ENCODE measurements at regions not wholly inside any gene's neighbourhood (a gene's known extent, or its start where the extent isn't known, plus 50 kb on each side); places are given as distances from the start of the nearest gene placed in this dataset.
"Not testable (repeated sequence)": the region's sequence is repeated elsewhere in the genome, so short reads cannot be mapped to it uniquely, and the experiment has no call there.

DNA sequence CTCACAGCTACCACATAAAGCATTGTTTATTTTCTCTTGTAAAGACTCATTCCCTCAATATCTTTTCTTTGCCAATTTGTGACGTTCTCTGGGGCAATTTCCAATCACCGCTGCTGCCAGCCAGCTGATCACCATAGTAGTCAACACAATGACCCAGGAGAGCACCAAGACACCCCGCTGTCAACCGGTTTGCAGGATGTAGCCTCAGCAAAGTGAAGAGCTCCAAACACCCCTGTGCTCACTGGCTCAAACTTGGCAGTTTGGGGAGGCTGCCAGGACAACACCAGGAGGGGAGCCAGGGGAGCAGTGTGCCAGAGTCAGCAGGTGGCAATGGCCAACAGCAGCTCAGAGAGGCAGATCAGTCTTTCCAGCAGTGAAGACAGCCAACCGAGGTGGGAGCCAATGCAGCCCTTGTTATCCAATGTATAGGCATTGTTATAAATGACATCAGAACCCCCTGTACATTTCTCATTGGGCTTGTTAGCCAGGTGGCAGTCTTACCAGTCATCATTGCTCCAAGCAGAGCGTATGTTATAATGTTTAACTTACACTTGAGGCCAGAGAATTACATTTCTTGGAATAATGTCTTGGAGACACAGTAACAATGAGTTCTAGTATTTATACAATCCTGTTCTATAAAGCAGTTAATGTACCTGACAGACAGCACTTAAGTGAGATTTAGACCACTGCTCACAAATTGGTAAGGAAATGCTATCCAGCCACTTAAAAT is 274.9 kb upstream of the GK2 start:
- no peak for DNase-seq (ENCODE audit: extremely low read depth, insufficient read length)
- TF ChIP-seq CTCF (IDR thresholded peaks at IDR 0.05; ENCODE audit: insufficient read depth, low read length, poor library complexity, severe bottlenecking) = no peak
- no peaks in the 10 kb centered on the region for H3K27me3 ChIP-seq (replicated peaks; ENCODE audit: control insufficient read depth, insufficient read depth, low read length)
- no peaks in the 10 kb centered on the region for H3K36me3 ChIP-seq (ENCODE audit: control insufficient read depth, insufficient read depth, low read length)
- H3K4me3 ChIP-seq (replicated peaks; ENCODE audit: low read depth, low read length) = no peak overlapping the region

DNA sequence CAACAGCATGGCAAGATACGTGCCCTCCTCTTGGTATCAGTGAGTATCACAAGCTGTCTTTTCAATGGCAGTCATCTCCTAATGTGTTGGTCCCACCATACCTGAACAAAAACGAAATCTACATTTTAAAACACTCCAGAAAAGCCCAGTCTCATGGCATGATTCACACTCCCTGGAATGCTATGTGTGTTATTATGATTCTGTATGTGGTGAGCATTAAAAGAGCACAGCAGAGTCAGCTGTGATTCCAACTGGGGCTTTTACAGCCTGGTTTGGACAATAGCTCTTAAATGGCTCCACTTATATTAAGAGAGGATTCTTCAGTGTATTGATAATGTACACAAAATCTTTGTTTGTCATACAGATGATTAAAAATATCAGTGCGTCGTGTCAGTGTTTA is 274.1 kb upstream of the GK2 start:
- no peak for DNase-seq (ENCODE audit: extremely low read depth, insufficient read length)
- H3K36me3 ChIP-seq (ENCODE audit: control insufficient read depth, insufficient read depth, low read length) = no peaks in the 10 kb centered on the region
- no peaks in the 10 kb centered on the region for H3K27me3 ChIP-seq (replicated peaks; ENCODE audit: control insufficient read depth, insufficient read depth, low read length)
- H3K4me3 ChIP-seq (replicated peaks; ENCODE audit: low read depth, low read length) = no peak overlapping the region
- no peak for TF ChIP-seq CTCF (IDR thresholded peaks at IDR 0.05; ENCODE audit: insufficient read depth, low read length, poor library complexity, severe bottlenecking)

DNA sequence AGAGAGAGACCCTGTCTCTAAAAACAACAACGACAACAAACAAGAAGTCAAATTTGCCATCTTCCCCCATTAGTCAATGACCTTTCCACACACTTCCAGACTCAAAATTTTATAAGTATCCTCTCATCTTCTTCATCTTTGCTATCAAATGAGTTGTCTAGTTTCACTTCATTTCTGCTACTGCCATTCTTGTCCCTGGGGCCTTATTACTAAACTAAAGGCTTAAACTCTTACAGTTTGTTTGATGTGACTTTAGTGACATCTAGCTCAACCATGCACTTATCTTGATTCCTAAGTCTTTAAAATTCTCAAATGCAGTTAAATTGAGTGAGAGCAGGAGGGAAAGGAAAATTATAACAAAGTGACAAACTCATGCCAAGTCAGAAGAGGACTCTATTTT is 271.8 kb upstream of the GK2 start:
- TF ChIP-seq CTCF (IDR thresholded peaks at IDR 0.05; ENCODE audit: insufficient read depth, low read length, poor library complexity, severe bottlenecking) = no peak
- Histone ChIP-seq H3K27me3 (replicated peaks; ENCODE audit: control insufficient read depth, insufficient read depth, low read length) (no peaks in the 10 kb centered on the region), H3K36me3 (ENCODE audit: control insufficient read depth, insufficient read depth, low read length) (no peaks in the 10 kb centered on the region), H3K4me3 (replicated peaks; ENCODE audit: low read depth, low read length) (no peak overlapping the region)
- no peak for DNase-seq (ENCODE audit: extremely low read depth, insufficient read length)

- no peak for TF ChIP-seq CTCF (IDR thresholded peaks at IDR 0.05; ENCODE audit: insufficient read depth, low read length, poor library complexity, severe bottlenecking)
- DNase-seq (ENCODE audit: extremely low read depth, insufficient read length) = no peak
- Histone ChIP-seq H3K36me3 (ENCODE audit: control insufficient read depth, insufficient read depth, low read length) (no peaks in the 10 kb centered on the region), H3K4me3 (replicated peaks; ENCODE audit: low read depth, low read length) (no peak overlapping the region), H3K27me3 (replicated peaks; ENCODE audit: control insufficient read depth, insufficient read depth, low read length) (no peaks in the 10 kb centered on the region)
Observed at GRCh38 chr4:79678472-79679202, 270.6 kb upstream of the GK2 start.

DNA sequence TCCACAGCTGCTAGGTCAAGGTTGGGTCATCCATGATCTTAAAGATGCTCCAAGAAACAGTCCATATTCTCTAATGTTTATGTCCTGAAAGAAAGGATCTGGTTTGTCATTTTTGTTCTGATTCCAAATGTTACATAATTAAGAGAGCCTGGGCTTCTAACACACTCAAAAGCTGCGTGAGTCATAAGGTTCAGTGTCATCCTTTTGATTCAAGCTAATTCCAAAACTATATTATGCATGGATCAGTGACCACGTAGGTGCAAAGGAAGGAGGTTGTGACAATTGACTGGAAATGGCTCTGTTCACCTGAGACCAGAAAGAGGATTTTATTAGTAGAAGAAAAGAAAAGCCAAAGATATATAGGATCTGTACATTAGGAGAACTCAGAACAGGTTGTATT is 268.7 kb upstream of the GK2 start:
- DNase-seq (ENCODE audit: extremely low read depth, insufficient read length) = no peak
- H3K36me3 ChIP-seq (ENCODE audit: control insufficient read depth, insufficient read depth, low read length) = no peaks in the 10 kb centered on the region
- H3K27me3 ChIP-seq (replicated peaks; ENCODE audit: control insufficient read depth, insufficient read depth, low read length) = no peaks in the 10 kb centered on the region
- no peak for TF ChIP-seq CTCF (IDR thresholded peaks at IDR 0.05; ENCODE audit: insufficient read depth, low read length, poor library complexity, severe bottlenecking)
- no peak overlapping the region for H3K4me3 ChIP-seq (replicated peaks; ENCODE audit: low read depth, low read length)

- not testable (repeated sequence) for H3K36me3 ChIP-seq (ENCODE audit: control insufficient read depth, insufficient read depth, low read length); H3K27me3 ChIP-seq (replicated peaks; ENCODE audit: control insufficient read depth, insufficient read depth, low read length); DNase-seq (ENCODE audit: extremely low read depth, insufficient read length); H3K4me3 ChIP-seq (replicated peaks; ENCODE audit: low read depth, low read length)
Observed at GRCh38 chr4:79674906-79675305, 266.9 kb upstream of the GK2 start.

All from GM06990 (cell line).